Left renal pelvis (tissue), 4 donors: ENCODE measurements at regions not wholly inside any gene's neighbourhood (a gene's known extent, or its start where the extent isn't known, plus 50 kb on each side); places are given as distances from the start of the nearest gene placed in this dataset.
"Not testable (repeated sequence)": the region's sequence is repeated elsewhere in the genome, so short reads cannot be mapped to it uniquely, and the experiment has no call there.

Source experiments
- DNase-seq, 4 donors: peaks; one replicate each; pipeline ENCODE4 v3.0.0-alpha.2; 2013; ENCODE audit warnings: low read depth in 4 of 4, low spot score in 3 of 4

DNA sequence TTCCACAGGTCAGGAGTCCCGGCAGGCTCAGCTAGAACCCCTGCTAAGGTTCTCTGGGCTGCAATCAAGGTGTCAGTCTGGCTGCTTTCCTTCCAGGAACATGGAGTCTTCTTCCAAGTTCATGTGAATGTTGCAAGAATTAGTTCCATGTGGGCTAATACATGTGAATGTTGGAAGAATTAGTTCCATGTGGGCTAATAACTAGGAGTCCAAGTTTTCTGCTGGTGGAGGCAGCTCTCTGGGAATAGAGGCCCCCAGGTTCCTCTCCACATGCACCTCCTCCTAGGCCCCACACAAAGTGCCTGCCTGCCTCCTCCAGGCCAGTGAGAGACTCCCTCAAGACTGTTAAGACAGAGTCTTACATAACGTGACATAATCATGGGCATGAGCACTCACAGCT lies 140.8 kb upstream of the SLC35G4 start:
- DNase-seq = no peak

DNA sequence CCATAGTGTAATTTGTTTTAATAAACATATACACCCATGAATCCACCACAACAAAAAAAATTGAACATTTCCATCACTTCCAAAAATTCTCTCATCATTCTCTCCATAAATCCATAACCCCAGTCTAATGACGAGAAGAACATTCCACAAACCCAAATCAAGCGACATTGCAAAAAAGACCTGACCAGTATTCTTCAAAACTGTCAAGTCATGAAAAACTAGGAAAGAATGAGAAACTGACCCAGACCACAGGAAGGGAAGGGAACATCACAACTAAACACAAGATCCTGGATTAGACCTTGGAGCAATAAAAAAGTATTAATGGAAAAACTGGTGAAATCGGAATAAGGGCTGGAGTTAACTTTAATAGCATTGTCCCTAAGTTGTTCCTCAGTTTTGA lies 141.3 kb upstream of the SLC35G4 start:
- no peak for DNase-seq

GRCh38 chr18:11467611-11468010 lies 141.8 kb upstream of the SLC35G4 start:
- DNase-seq = no peak

DNA sequence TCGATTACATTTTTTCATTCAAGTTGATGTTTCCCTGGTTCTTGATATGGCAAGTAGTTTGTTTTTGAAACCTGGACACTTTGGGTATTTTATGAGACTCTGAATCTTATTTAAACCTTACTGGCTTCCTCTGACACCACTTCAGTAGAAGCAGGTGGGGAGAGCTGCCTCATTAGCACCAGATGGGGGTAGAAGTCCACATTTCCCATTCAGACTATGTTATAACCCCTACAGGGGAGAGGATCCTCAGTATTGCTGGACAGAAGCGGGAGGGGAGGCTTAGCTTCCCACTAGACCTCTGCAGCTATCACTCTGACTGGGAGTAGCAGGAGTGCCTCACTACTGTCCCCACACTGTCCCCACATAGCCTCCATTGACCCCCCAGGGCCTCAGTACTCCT lies 145.3 kb upstream of the SLC35G4 start:
- no peak for DNase-seq

GRCh38 chr18:11458447-11458846 lies 150.9 kb upstream of the SLC35G4 start:
- no peak for DNase-seq

DNA sequence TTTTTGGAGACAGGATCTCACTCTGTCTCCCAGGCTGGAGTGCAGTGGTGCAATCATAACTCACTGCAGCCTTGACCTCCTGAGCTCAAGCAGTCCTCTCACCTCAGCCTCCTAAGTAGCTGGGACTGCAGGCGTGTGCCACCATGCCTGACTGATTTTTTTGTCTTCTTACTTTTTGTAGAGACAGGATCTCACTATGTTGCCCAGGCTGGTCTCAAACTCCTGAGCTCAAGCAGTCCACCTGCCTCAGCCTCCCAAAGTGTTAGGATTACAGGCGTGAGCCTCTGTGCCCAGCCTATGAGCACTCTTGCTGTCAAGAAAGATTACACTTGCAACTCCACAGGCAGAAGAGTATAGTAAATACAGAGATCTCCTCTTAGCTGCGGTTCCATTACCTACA lies 151.5 kb upstream of the SLC35G4 start:
- not testable (repeated sequence) for DNase-seq

- no peak for DNase-seq
These were observed 155.4 kb upstream of the SLC35G4 start for GRCh38 chr18:11454040-11454439.

DNA sequence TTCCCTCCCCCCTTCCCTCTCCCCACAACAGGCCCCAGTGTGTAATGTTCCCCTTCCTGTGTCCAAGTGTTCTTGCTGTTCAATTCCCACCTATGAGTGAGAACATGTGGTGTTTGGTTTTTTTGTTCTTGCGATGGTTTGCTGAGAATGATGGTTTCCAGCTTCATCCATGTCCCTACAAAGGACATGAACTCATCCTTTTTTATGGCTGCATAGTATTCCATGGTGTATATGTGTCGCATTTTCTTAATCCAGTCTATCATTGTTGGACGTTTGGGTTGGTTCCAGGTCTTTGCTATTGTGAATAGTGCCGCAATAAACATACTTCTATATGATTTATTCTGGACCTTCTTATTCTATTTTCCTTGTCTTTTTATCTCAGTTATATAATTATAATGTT lies 165.2 kb upstream of the SLC35G4 start:
- DNase-seq = not testable (repeated sequence)

DNA sequence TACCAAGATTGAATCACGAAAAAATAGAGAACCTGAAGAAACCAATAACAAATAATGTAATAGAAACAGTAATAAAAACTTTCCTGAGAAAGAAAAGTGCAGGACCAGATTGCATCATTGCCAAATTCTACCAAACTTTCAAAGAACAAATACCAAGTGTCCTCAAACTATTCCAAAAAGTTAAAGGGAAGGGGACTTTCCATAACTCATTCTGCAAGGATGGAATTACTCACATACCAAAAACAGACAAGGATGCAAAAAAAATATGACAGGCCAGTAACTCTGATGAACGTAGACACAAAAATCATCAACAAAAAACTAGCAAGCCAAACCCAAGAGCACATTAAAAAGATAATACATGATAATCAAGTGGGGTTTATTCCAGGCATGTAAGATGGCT lies 172.3 kb upstream of the SLC35G4 start:
- DNase-seq = no peak

DNA sequence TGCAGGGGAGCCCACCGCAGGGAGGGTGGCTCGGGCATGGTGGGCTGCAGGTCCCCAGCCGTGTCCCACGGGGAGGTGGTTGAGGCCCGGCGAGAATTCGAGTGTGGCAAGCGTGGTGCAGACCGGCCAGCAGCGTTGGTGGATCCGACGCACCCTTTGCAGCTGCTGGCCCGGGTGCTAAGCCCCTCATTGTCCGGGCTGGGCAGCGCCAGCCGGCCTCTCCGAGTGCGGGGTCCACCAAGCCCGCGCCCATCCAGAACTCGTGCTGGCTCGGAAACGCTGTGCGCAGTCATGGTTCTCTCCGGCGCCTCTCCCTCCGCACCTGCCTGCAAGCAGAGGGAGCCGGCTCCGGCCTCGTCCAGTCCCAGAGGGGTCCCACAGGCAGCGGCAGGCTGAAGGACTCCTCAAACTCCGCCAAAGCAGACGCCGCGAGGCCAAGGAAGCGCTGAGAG lies 177.0 kb upstream of the SLC35G4 start:
- no peak for DNase-seq

DNA sequence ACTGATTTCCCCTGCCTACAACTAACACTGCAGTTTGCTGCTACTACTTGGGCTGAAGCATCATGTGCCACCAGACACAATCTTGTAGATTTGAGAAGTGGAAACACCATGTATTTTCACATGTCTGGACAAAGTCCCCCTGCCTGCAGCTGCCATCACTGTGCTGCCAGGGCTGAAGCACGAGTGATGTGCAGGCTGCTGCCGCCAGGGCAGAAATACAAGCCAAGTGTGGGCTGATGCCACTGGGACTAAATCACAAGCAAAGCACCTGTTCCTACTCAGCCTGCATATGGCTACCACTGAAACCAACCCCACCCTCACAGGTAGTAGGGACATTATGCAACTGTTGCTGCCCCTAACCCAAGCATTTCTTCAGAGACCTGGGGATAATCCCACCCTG lies 179.5 kb upstream of the SLC35G4 start:
- no peak for DNase-seq

DNA sequence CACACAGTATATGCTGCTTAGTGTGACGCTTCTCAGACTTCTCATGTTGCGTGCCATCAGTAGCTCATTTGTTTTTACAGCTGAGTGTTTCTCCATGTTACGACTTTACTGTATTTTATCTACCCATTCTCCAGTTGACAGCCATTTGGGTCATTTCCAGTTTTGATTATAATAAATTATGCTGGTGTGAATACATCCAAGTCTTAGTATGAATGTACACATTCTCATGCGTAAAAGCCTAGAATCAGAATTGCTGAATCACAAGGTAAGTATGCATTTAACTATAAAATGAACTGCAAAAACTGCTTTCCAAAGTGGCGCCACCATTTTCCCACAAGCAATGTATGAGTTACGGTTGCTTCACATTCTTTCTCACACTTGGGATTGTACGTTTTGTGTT lies 184.2 kb upstream of the SLC35G4 start:
- no peak for DNase-seq

DNA sequence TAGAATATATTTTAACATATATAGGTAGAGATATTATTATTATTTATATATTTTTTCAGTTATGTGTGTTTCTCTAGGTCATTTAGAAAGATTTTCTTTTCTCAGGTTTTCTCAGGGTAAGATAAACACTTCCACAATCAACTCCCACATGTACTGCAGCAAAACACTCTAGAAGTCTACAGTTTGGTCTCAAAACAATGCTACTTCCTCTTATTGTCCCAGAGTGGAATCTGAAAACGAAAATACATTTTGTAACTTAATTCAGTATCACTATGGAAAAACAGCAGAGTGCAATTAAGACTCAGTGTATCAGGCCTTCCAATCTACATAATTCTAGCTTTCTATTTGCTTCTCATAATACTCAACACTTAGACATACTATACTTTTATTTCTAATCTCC lies 190.1 kb upstream of the SLC35G4 start:
- DNase-seq = no peak

DNA sequence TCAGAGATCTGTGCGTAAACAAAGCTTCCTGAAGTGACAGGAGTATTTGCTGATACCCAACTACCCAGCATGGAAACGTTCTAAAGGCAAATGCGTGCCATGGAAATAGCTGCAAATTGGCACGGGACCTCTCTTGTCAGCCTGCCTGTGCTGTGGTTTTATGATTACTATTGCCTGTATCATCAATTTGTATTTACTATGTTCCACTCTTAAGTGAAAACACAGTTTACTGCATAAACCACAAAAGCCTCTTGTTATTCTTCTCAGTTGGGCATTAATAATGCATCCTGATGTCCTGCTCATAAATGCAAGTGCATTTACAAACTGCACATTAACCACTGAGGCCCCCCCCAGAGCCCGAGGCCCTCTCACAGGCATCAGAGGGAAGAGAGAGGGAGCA lies 196.6 kb upstream of the SLC35G4 start:
- DNase-seq = no peak

- no peak for DNase-seq
These were observed 198.3 kb upstream of the SLC35G4 start for GRCh38 chr18:11411048-11411447.

DNA sequence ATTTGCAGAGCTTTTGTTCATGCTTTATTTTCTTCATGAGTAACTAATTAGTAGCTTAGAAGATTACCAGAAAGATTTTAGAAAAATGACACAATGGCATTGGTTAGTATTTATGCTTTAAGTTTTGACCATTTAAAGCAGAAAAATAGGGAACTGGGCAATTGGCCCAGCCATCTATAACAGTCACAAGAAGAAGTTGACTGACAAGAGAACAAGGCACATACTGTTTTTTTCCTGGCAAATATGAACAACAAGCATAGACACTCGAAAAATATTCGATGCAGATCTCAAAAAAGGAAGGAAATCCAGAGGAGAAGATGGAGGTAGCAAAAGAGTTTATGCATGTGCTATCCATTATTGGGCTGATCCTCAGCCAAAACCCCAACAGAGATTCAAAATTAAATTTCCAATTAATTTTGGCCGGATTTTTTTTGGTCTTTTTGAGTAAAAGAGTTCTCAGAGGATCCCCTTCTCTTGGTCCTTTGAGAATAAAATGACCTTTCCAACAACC lies 200.8 kb upstream of the SLC35G4 start:
- DNase-seq = no peak

- no peak for DNase-seq
These were observed 201.5 kb upstream of the SLC35G4 start for GRCh38 chr18:11407940-11408339.

DNA sequence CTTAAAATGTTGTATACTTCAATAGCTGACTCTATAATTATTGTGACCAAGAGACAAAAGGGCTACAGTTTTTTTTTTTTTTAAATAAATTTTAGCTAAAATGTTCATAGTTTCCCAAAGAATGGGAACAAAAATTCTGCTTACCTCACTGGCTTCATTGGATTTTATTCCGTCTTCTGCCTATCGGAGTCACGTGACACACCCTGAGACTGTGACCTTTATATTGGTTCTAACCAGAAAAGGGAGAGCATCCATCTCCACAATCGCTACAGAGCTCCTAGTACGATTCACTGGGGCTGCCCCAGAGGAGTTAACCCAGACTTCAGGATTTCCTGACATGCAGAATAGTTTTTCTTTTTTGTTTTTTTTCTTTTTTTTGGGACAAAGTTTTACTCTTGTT lies 203.6 kb upstream of the SLC35G4 start:
- DNase-seq = no peak

GRCh38 chr18:11400703-11401102 lies 208.7 kb upstream of the SLC35G4 start:
- no peak for DNase-seq

DNA sequence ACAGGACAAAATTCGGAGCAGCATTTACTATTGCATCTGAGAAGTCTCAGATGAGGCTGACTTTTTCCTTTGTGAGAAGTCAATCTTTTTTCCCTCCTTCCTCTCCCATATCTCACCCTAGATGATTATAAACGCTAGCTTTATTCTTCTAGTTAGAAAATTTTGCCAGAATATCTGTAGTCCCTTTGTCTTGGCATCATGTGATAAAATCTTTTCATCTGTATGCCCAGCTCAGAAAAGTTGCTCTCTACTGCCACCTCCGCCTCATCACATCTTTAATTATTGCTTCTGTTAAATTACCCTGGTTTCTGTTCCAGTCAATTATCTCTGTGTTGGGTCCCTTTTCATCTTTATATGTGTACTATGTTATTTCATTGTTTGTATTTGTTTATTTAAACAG lies 210.8 kb upstream of the SLC35G4 start:
- DNase-seq = no peak

DNA sequence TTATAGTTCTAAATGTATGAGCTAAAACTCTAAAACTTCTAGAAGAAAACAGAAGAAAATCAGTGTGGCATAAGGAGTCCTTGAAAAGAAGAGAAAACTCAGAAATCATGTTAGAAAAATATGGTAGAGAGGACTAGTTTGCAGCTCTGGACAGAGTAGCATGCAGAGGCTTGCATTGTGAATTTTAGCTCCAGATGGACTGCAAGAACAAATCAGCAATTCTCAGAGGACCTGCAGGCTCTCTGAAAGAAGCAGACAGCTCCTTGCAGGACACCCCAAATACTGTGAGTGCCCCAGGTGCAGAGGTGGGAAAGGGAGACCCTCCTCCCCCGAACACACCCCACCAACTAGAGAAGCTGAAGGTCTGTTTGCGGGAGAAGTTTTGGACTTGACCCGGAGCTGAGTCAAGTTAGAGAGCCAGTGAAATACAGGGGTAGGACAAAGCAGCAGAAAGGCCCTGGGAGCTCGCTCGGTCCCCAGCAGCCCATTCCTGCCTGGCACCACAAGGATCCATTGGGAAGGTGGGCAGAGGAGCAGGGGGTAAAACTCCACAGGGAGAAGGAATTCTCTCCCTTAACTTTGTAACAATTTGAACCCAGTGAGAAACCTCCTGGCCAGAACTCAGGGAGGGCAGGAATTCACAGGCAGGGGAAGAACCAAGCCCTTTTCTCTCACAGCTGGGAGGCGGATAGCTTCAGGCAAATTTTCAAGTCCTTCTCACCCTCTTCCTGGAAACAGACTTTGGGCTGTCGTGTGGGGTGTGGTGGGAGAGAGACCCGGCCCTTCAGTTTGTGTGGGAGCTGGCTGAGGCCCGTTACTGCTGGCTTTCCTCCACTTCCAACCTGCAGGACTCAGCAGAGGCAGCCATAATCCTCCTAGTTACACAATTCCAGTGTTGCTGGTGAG lies 216.2 kb upstream of the SLC35G4 start:
- no peak for DNase-seq

DNA sequence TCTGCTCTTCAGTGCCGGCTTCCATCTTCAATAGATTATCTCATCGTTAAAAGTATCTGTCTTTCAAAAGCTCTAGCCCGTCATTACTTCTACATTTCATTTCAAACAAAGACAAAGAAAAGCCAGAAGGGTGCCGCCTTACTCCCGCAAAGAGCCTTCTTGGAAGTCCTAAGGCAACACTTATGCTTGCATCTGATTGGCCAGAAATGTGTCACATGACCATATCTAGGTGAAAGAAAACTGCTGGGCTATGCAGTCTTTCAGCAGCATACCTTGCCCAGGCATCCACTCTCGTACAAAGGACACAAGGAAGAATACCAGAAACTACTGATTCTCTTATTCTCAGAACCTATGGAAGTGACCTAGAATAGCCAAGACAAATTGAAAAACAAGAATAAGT lies 217.1 kb upstream of the SLC35G4 start:
- no peak for DNase-seq
